IMR-90 (cell line): ENCODE measurements at regions not wholly inside any gene's neighbourhood (a gene's known extent, or its start where the extent isn't known, plus 50 kb on each side); places are given as distances from the start of the nearest gene placed in this dataset.

Experiments used
- ATAC-seq: fragments of 200-7000 bp; cut with Tn5 transposase; 2 replicates; pipeline ENCODE4 v1.9.1; 2020; ENCODE audit warnings: low read depth, mild to moderate bottlenecking, moderate library complexity
- BruUV-seq: library from RNA; stranded (reverse); fragments of 400-500 nt; replicated peaks from 2 replicates; lab custom pipeline; 2021; lab: Mats Ljungman, UMichigan
- CTCF ChIA-PET: fragments of 300-600 bp; formaldehyde crosslinking; extraction: SDS; loops from one replicate; lab custom pipeline; 2021; ENCODE audit warnings: antibody characterized with exemption; lab: Yijun Ruan, JAX
- POLR2A ChIA-PET: fragments of 300-600 bp; sonication (Branson Sonifier 250); formaldehyde crosslinking; loops from one replicate; lab custom pipeline; 2022; ENCODE audit warnings: antibody characterized with exemption; ENCODE audit not compliant: unreplicated experiment; lab: Charles Lee
- DNase-seq: peaks from one replicate; pipeline ENCODE4 v3.0.0; 2013
- H2AFZ ChIP-seq: replicated peaks from 2 replicates; pipeline ENCODE3; 2013; ENCODE audit warnings: low read length, mild to moderate bottlenecking; ENCODE audit not compliant: poor library complexity
- H2AK5ac ChIP-seq: 2 replicates; pipeline ENCODE4 v1.6.1; 2013; ENCODE audit warnings: low read depth, low read length, inconsistent platforms
- H2AK9ac ChIP-seq: replicated peaks from 2 replicates; pipeline ENCODE3; 2013; ENCODE audit warnings: mild to moderate bottlenecking, low read depth, low read length, moderate library complexity; ENCODE audit not compliant: poor library complexity
- H2BK120ac ChIP-seq: 2 replicates; pipeline ENCODE4 v1.6.1; 2013; ENCODE audit warnings: low read depth, low read length, inconsistent platforms
- H2BK15ac ChIP-seq: 3 replicates; pipeline ENCODE4 v1.6.1; 2013; ENCODE audit warnings: low read depth, low read length, inconsistent platforms
- H2BK20ac ChIP-seq: 2 replicates; pipeline ENCODE4 v1.6.1; 2013; ENCODE audit warnings: low read depth, mild to moderate bottlenecking, inconsistent platforms, low read length, moderate library complexity
- H2BK5ac ChIP-seq: 2 replicates; pipeline ENCODE4 v1.6.1; 2013; ENCODE audit warnings: mild to moderate bottlenecking, low read depth, low read length, inconsistent platforms; ENCODE audit not compliant: poor library complexity, severe bottlenecking
- H3K14ac ChIP-seq: replicated peaks from 2 replicates; pipeline ENCODE4 v1.6.1; 2013; ENCODE audit warnings: low read depth, low read length, inconsistent platforms
- H3K18ac ChIP-seq: 2 replicates; pipeline ENCODE4 v1.6.1; 2013; ENCODE audit warnings: low read depth, low read length, control low read depth
- H3K23ac ChIP-seq: 2 replicates; pipeline ENCODE4 v1.6.1; 2013; ENCODE audit warnings: low read depth, low read length, inconsistent platforms
- H3K27ac ChIP-seq: 2 replicates; pipeline ENCODE4 v1.5.1; 2013; ENCODE audit warnings: mild to moderate bottlenecking, control low read depth, low read length; ENCODE audit not compliant: insufficient read depth
- H3K27me3 ChIP-seq: 2 replicates; pipeline ENCODE4 v1.6.1; 2013; ENCODE audit warnings: low read length; ENCODE audit not compliant: control insufficient read depth, insufficient read depth
- H3K36me3 ChIP-seq: 2 replicates; pipeline ENCODE4 v1.6.1; 2013; ENCODE audit warnings: low read length, mixed read lengths; ENCODE audit not compliant: control insufficient read depth, insufficient read depth
- H3K4ac ChIP-seq: 2 replicates; pipeline ENCODE4 v1.6.1; 2013; ENCODE audit warnings: low read depth, low read length, inconsistent platforms
- H3K4me1 ChIP-seq: 2 replicates; pipeline ENCODE4 v1.6.1; 2013; ENCODE audit warnings: low read length, mixed read lengths; ENCODE audit not compliant: control insufficient read depth, insufficient read depth
- H3K4me2 ChIP-seq: 2 replicates; pipeline ENCODE4 v1.6.1; 2013; ENCODE audit warnings: low read depth, mild to moderate bottlenecking, control low read depth, low read length, moderate library complexity
- H3K4me3 ChIP-seq: 2 replicates; pipeline ENCODE4 v1.5.1; 2013; ENCODE audit warnings: low read depth, mild to moderate bottlenecking, control low read depth, low read length, moderate library complexity; ENCODE audit not compliant: insufficient read depth
- H3K56ac ChIP-seq: 2 replicates; pipeline ENCODE4 v1.6.1; 2013; ENCODE audit warnings: low read length, inconsistent platforms; ENCODE audit not compliant: insufficient read depth; ENCODE audit errors: extremely low read depth
- H3K79me1 ChIP-seq, 2 experiments: 2 replicates each; pipeline ENCODE4 v1.6.1; 2013; ENCODE audit warnings: low read length in 2 of 2, inconsistent platforms in 1 of 2, low read depth in 1 of 2
- H3K9ac ChIP-seq: 2 replicates; pipeline ENCODE4 v1.6.1; 2013; ENCODE audit warnings: low read depth, low read length, control low read depth
- H3K9me1 ChIP-seq: 2 replicates; pipeline ENCODE4 v1.6.1; 2013; ENCODE audit warnings: low read length, inconsistent platforms; ENCODE audit not compliant: insufficient read depth
- H3K9me3 ChIP-seq: 2 replicates; pipeline ENCODE4 v1.6.1; 2013; ENCODE audit warnings: low read length; ENCODE audit not compliant: control insufficient read depth, insufficient read depth
- H4K20me1 ChIP-seq: 2 replicates; pipeline ENCODE4 v1.6.1; 2013; ENCODE audit warnings: low read length, inconsistent platforms; ENCODE audit not compliant: insufficient read depth
- H4K5ac ChIP-seq: 2 replicates; pipeline ENCODE4 v1.6.1; 2013; ENCODE audit warnings: mild to moderate bottlenecking, low read depth, low read length, control low read depth
- H4K8ac ChIP-seq, 2 experiments: 2 replicates each; pipeline ENCODE4 v1.6.1; 2013; ENCODE audit warnings: low read depth in 2 of 2, low read length in 2 of 2, control low read depth in 1 of 2, inconsistent platforms in 1 of 2
- H4K91ac ChIP-seq: 2 replicates; pipeline ENCODE4 v1.6.1; 2013; ENCODE audit warnings: low read depth, low read length, inconsistent platforms; ENCODE audit not compliant: insufficient read depth
- FOS ChIP-seq: fragments of 150-350 bp; IDR thresholded peaks from 2 replicates; pipeline ENCODE4 v1.6.1; 2016; ENCODE audit warnings: low read depth, low read length
- NFE2L2 ChIP-seq: fragments of 150-350 bp; IDR thresholded peaks from 2 replicates; pipeline ENCODE4 v1.6.1; 2016; ENCODE audit warnings: low read depth, mild to moderate bottlenecking, low read length
- RAD21 ChIP-seq: IDR thresholded peaks from 2 replicates; pipeline ENCODE4 v1.6.1; 2012; ENCODE audit warnings: low read length, improper control_type of control experiment
- RFX5 ChIP-seq: IDR thresholded peaks from 2 replicates; pipeline ENCODE4 v1.8.0; 2012; ENCODE audit warnings: low read depth, mild to moderate bottlenecking, low read length, moderate library complexity
- WGBS, 2 experiments: methylation state at CpG; one replicate each; pipeline versions ENCODE4 v1.1.5 to v1.1.7; 2013; ENCODE audit warnings: missing lambda C conversion rate in 2 of 2; ENCODE audit not compliant: insufficient read length in 1 of 2; ENCODE audit errors: extremely low coverage in 2 of 2; 5-methylcytosine and 5-hydroxymethylcytosine counted together
- dilution Hi-C: fragments of 300-500 bp; cut with HindIII; formaldehyde crosslinking; loops from one replicate; pipeline ENCODE4 v1.14.3; 2018; ENCODE audit warnings: low sequenced_read_pairs; ENCODE audit not compliant: unreplicated experiment
- in situ Hi-C: fragments of 300-500 bp; cut with MboI; formaldehyde crosslinking; loops from 3 replicates; pipeline ENCODE4 v1.14.3; 2019; ENCODE audit warnings: low sequenced_read_pairs, inconsistent platforms, mixed read lengths
- intact Hi-C: fragments of 100-400 bp; cut with micrococcal nuclease; formaldehyde crosslinking; loops from 2 replicates; pipeline ENCODE4 v1.10.0; 2022
- TF ChIP-seq, protein P1 (sequence below): fragments of 150-350 bp; IDR thresholded peaks from 2 replicates; pipeline ENCODE4 v1.6.1; 2017; ENCODE audit warnings: mild to moderate bottlenecking, antibody characterized with exemption, low read length, low read depth

DNA sequence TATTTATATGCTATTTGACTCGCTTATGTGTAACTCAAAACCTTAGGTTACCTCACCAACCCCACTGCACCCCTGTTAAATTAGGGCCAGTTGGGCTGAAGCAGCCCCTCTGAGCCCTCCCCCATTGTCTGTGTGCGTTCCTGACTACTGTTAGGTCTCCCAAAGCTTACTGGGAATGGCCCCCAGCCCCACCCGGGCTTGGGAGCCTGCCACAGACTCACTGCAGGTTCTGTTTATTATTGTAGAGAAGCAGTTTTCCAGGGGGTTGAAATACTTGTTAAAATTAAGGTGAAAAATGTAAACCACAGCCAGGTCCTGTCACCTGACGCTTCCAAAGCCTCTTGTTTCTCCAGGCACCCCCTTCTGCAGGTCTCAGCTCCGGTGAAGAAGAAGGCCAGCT, 151.7 kb downstream of the FOXL1 start:
- peaks cover 4% of the 10 kb centered on the region for H3K9me3 ChIP-seq
- DNase-seq: no peak
- no peak overlapping the region for H4K5ac ChIP-seq
- ChIA-PET POLR2A (no interaction called here), CTCF (no interaction called here)
- no peak overlapping the region for H3K18ac ChIP-seq
- no peak overlapping the region for H2BK5ac ChIP-seq
- H3K4me3 ChIP-seq: no peak overlapping the region
- ATAC-seq: no peak
- H3K27me3 ChIP-seq: peaks cover 58% of the 10 kb centered on the region
- no peak overlapping the region for H3K27ac ChIP-seq
- no peaks in the 10 kb centered on the region for H4K20me1 ChIP-seq
- no peak overlapping the region for H3K14ac ChIP-seq
- H2BK15ac ChIP-seq: no peak overlapping the region
- H3K9me1 ChIP-seq: no peaks in the 10 kb centered on the region; the same call in 1 of the 2 replicates
- BruUV-seq: no TSS peak
- peaks cover 2% of the 10 kb centered on the region; the same call in 1 of the 2 replicates for H3K4me1 ChIP-seq
- no peak overlapping the region for H4K8ac ChIP-seq
- no peaks in the 10 kb centered on the region for H3K79me1 ChIP-seq
- H3K23ac ChIP-seq: no peak overlapping the region
- no peak overlapping the region for H2AK9ac ChIP-seq
- H2BK120ac ChIP-seq: no peak overlapping the region
- no peaks in the 10 kb centered on the region for H3K36me3 ChIP-seq
- H3K4me2 ChIP-seq: no peak overlapping the region
- no peak overlapping the region for H2BK20ac ChIP-seq
- no peak overlapping the region for H2AK5ac ChIP-seq
- in situ Hi-C loops: no loop called here
- H3K56ac ChIP-seq: no peak overlapping the region
- WGBS, 2 experiments: 33% methylated on average over 1 of the region's 5 CpGs; no CpG with 5 or more reads in 1 of the 2 experiments
- H4K91ac ChIP-seq: no peak overlapping the region
- H2AFZ ChIP-seq: no peak overlapping the region
- TF ChIP-seq RAD21: no peak
- TF ChIP-seq, protein P1, sequence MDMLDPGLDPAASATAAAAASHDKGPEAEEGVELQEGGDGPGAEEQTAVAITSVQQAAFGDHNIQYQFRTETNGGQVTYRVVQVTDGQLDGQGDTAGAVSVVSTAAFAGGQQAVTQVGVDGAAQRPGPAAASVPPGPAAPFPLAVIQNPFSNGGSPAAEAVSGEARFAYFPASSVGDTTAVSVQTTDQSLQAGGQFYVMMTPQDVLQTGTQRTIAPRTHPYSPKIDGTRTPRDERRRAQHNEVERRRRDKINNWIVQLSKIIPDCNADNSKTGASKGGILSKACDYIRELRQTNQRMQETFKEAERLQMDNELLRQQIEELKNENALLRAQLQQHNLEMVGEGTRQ: no peak
- no peak for TF ChIP-seq NFE2L2
- no peak for TF ChIP-seq RFX5
- no peak for TF ChIP-seq FOS
- intact Hi-C loops: no loop called here
- H3K9ac ChIP-seq: no peak overlapping the region
- H3K4ac ChIP-seq: no peak overlapping the region
- dilution Hi-C loops: no loop called here
